MM.1S (cell line): ENCODE measurements at regions not wholly inside any gene's neighbourhood (a gene's known extent, or its start where the extent isn't known, plus 50 kb on each side); places are given as distances from the start of the nearest gene placed in this dataset.

Experiments used
- CTCF ChIP-seq: fragments of 300-600 bp; sonication (generic); IDR thresholded peaks from 2 replicates; pipeline ENCODE4 v1.5.1; 2016; ENCODE audit warnings: antibody characterized with exemption, low read length, mixed read lengths
- EZH2phosphoT487 ChIP-seq: fragments of 300-600 bp; sonication (generic); IDR thresholded peaks from 2 replicates; pipeline ENCODE4 v1.6.1; 2018; ENCODE audit warnings: antibody characterized with exemption, low read length

- no peak for TF ChIP-seq CTCF
- TF ChIP-seq EZH2phosphoT487: no peak
Measured at GRCh38 chr13:91277013-91277676, 70.3 kb upstream of the MIR17HG start.
